ENCODE measurements at regions not wholly inside any gene's neighbourhood (a gene's known extent, or its start where the extent isn't known, plus 50 kb on each side); places are given as distances from the start of the nearest gene placed in this dataset.
"Not testable (repeated sequence)": the region's sequence is repeated elsewhere in the genome, so short reads cannot be mapped to it uniquely, and the experiment has no call there.

- not testable (repeated sequence) for TF ChIP-seq FOXP2 (optimal IDR thresholded peaks at IDR 0.05; ENCODE audit: control extremely low read depth, extremely low read length, insufficient read depth); EZH2 (IDR thresholded peaks at IDR 0.05)
Observed at GRCh38 chr17:22119016-22119415, 426.7 kb downstream of the KCNJ18 start.
